Mesodermal cell (in vitro differentiated cells): ENCODE measurements at regions not wholly inside any gene's neighbourhood (a gene's known extent, or its start where the extent isn't known, plus 50 kb on each side); places are given as distances from the start of the nearest gene placed in this dataset.
"Not testable (repeated sequence)": the region's sequence is repeated elsewhere in the genome, so short reads cannot be mapped to it uniquely, and the experiment has no call there.

Experiments
- H3K27ac ChIP-seq: 2 replicates; pipeline ENCODE4 v1.7.0; 2013; ENCODE audit warnings: mild to moderate bottlenecking, low read depth, low read length, moderate library complexity; ENCODE audit not compliant: severe bottlenecking
- H3K36me3 ChIP-seq: 2 replicates; pipeline ENCODE4 v1.7.1; 2013; ENCODE audit warnings: mild to moderate bottlenecking, low read length, moderate library complexity; ENCODE audit not compliant: control insufficient read depth, insufficient read depth
- H3K4me1 ChIP-seq: one replicate; pipeline ENCODE4 v1.7.1; 2013; ENCODE audit warnings: mild to moderate bottlenecking, low read length; ENCODE audit not compliant: insufficient read depth, control insufficient read depth, poor library complexity, severe bottlenecking
- H3K4me3 ChIP-seq: 2 replicates; pipeline ENCODE4 v1.7.0; 2013; ENCODE audit warnings: low read length, control low read depth, mild to moderate bottlenecking; ENCODE audit not compliant: insufficient read depth, poor library complexity, severe bottlenecking; ENCODE audit errors: extremely low read depth
- H3K9me3 ChIP-seq: 2 replicates; pipeline ENCODE4 v1.7.1; 2013; ENCODE audit warnings: mild to moderate bottlenecking, low read length, moderate library complexity; ENCODE audit not compliant: control insufficient read depth
- WGBS, 2 experiments: methylation state at CpG; one replicate each; pipeline ENCODE4 v1.1.5; 2013; ENCODE audit warnings: missing lambda C conversion rate in 2 of 2; ENCODE audit not compliant: insufficient coverage in 2 of 2; 5-methylcytosine and 5-hydroxymethylcytosine counted together

DNA sequence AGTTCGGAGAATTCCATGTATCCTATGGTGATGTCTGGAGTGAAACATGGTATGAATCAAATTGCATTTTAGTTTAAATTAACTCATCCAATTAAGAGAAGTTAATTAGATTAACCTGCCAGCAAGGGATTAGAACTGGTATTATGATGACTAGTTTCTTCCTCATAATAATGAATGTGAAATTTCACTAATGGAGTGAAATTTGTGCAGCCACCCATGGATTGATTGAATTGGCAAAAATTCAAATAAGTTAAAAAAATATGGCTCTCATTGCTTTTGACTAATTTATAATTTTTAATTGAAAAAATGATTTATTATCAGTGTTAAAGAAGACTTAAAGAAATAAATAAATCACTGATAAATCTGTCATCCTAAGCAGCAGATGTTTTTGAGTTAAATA is 232.0 kb downstream of the KCNRG start:
- no CpG with 5 or more reads among the region's 1 CpG for WGBS, 2 experiments

DNA sequence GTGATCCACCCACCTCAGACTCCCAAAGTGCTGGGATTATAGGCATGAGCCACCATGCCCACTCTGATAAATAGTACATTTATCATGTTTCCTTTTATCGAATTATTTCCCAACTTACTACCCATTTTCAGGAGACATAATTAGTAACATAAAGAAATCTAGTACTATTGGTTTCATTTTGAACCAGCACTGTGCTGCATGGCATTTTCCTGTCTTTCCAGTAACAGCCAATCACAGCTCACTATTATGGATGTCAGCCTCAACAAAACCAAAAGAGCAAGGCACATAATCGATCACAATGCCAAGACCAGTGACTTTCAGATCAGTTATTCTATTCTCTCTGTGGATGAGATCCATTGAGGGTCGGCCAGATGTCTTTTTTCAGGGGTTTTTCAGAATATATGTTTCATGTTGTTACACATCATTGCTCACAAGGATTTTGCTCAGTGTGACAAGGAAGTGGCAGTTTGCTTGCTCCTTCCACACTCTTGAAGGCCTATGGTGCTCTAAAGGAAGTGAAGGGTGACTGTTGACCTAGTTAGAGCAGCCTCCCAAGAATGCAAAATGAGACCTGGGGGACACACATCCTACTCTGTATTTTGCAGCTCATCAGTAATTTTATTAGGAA is 233.4 kb downstream of the KCNRG start:
- Histone ChIP-seq H3K4me3 (no peak overlapping the region), H3K36me3 (no peaks in the 10 kb centered on the region), H3K27ac (no peak overlapping the region), H3K4me1 (peaks cover 15% of the 10 kb centered on the region), H3K9me3 (no peaks in the 10 kb centered on the region)
- WGBS, 2 experiments = 83 to 100% methylated on average over 1 of the region's 3 CpGs

More for the DNA sequence above, 232.0 kb downstream of the KCNRG start:
- peaks cover 15% of the 10 kb centered on the region for H3K4me1 ChIP-seq
- H3K4me3 ChIP-seq = no peak overlapping the region
- no peaks in the 10 kb centered on the region for H3K36me3 ChIP-seq
- H3K9me3 ChIP-seq = no peaks in the 10 kb centered on the region
- no peak overlapping the region for H3K27ac ChIP-seq

DNA sequence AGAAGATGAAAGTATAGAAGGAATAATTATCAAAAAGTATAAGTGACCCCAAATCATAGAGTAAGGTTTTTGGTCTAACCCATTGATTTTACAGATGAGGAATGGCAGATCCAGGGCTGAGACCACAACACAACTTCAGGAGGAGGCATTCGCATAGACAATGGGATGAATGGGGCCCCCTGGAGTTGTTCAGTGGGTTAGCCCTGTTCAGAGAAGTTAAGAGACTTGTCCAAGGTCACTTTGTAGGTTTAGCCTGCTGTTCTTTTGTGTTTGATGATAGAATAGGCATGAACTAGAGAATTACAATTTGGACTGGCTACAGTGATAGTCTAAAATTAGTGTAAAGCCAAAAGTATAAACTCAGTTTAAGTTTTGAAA is 233.9 kb downstream of the KCNRG start:
- WGBS, 2 experiments = 78 to 89% methylated on average over 1 of the region's 1 CpG
- Histone ChIP-seq H3K9me3 (no peaks in the 10 kb centered on the region), H3K4me3 (no peak overlapping the region), H3K27ac (no peak overlapping the region), H3K36me3 (no peaks in the 10 kb centered on the region), H3K4me1 (peaks cover 13% of the 10 kb centered on the region)

DNA sequence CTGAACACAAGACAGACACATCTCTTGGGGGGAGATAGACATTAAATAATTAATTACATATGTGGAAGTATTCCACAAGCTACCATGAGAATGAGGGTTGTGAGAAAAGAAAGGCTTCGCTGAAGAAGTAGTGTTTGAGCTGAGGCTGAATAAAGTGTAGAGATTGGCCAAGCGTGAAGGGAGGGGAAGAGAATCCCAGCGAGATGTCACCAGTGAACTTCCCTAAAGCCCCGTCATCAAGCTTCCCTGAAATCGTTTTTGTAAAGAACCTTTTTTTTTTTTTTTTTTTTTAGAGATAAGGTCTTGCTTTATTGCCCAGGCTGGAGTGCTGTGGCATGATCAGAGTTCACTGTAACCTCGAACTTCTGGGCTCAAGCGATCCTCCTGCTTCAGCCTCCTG is 235.2 kb downstream of the KCNRG start:
- H3K27ac ChIP-seq = no peak overlapping the region
- WGBS, 2 experiments = 84 to 94% methylated on average over 2 to 3 of the region's 7 CpGs
- no peaks in the 10 kb centered on the region for H3K36me3 ChIP-seq
- peaks cover under 1% of the 10 kb centered on the region for H3K4me1 ChIP-seq
- H3K4me3 ChIP-seq = no peak overlapping the region
- H3K9me3 ChIP-seq = no peaks in the 10 kb centered on the region

DNA sequence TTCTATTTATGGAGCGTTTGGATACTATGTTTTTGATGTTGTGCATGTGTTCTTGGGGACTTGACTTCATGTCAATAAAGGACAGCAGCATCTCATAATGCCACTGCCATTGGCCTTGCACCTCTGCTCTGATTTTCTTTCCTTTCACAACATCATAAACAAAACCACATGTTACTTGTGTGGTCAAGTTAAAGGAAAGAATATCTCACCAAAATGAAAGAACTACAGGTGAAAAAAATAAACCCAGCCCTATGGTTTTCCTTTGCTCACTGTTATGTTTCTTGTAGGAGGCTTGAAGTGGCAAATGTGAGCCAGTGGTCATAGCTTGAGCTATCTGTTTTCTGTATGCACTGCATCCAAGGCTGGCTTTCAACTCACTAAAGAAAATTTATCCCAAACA is 240.4 kb downstream of the KCNRG start:
- H3K9me3 ChIP-seq = no peaks in the 10 kb centered on the region
- no peaks in the 10 kb centered on the region for H3K4me1 ChIP-seq
- no peaks in the 10 kb centered on the region for H3K36me3 ChIP-seq
- no peak overlapping the region for H3K4me3 ChIP-seq
- no peak overlapping the region for H3K27ac ChIP-seq
- WGBS, 2 experiments = no CpG with 5 or more reads among the region's 1 CpG

DNA sequence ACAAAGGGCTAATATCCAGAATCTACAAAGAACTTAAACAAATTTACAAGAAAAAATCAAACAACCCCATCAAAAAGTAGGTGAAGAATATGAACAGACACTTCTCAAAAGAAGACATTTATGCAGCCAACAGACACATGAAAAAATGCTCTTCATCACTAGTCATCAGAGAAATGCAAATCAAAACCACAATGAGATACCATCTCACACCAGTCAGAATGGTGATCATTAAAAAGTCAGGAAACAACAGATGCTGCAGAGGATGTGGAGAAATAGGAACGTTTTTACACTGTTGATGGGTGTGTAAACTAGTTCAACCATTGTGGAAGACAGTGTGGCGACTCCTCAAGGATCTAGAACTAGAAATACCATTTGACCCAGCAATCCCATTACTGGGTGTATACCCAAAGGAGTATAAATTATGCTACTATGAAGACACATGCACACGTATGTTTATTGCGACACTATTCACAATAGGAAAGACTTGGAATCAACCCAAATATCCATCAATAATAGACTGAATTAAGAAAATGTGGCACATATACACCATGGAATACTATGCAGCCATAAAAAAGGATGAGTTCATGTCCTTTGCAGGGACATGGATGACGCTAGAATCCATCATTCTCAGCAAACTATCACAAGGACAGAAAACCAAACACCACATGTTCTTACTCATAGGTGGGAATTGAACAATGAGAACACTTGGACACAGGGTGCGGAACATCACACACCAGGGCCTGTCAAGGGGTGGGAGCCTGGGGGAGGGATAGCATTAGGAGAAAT is 241.5 kb downstream of the KCNRG start:
- not testable (repeated sequence) for H3K36me3 ChIP-seq, H3K4me1 ChIP-seq, H3K4me3 ChIP-seq, H3K9me3 ChIP-seq, H3K27ac ChIP-seq
- WGBS, 2 experiments = 100% methylated on average over 2 of the region's 6 CpGs; no CpG with 5 or more reads in 1 of the 2 experiments

DNA sequence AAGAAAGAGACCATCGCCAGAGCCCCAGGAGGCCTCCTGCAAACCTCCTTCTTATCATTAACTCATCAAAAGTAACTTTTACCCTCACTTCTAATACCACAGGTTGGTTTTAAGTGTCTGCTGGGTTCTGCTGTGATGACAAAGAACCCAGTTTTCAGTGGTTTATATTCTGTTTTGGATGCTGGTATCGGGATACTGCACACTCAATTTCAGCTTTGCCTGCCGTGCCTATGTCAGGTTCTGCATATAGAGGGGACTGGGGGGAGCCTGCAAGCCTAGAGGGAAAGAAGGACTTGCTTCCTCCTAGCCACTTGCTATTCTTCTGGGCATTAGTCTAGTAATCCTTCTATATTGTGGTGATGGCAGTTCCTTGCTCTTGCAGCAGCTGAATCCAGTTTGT is 242.4 kb downstream of the KCNRG start:
- Histone ChIP-seq H3K27ac (no peak overlapping the region), H3K4me3 (no peak overlapping the region), H3K9me3 (no peaks in the 10 kb centered on the region), H3K4me1 (no peaks in the 10 kb centered on the region), H3K36me3 (no peaks in the 10 kb centered on the region)
- WGBS, 2 experiments = 60 to 100% methylated on average over 1 to 2 of the region's 3 CpGs

DNA sequence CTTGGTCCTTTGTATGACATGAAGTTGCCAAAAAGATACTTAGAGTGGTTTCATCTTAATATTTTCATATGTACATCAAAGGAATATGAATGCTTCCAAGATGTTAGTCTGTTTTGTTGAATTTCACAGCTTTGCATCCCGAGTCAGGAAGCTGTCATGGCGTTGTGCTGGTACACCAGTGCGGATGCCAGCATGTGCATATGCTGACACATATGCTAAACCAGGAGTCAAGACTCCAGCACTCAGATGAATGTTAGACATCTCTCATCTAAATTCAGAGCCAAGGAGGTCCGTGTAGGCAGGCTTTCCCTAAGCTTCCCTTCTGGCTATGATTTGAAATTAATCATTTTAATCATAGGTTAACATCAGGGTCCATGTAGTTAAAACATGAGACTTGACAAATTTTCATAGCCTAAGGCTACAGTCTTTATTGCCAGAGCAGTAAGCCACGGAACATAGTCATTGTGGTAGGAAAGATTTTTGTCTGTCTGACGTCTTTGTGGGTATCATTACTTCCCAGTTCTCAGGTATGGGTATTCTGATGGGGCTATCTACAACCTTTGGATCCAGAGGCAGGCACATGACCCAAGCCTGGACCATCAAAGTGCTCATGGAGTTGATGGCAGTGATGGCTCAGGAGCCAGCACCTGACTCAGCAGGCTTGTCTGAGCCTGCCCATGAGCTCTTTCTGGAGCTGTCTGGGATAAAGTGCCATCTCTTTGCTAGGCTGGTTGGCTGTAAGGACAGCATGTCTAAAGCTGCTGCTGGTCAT is 246.1 kb downstream of the KCNRG start:
- Histone ChIP-seq H3K27ac (no peak overlapping the region), H3K9me3 (no peaks in the 10 kb centered on the region), H3K36me3 (no peaks in the 10 kb centered on the region), H3K4me1 (no peaks in the 10 kb centered on the region), H3K4me3 (no peak overlapping the region)
- 77 to 87% methylated on average over 5 of the region's 6 CpGs for WGBS, 2 experiments

DNA sequence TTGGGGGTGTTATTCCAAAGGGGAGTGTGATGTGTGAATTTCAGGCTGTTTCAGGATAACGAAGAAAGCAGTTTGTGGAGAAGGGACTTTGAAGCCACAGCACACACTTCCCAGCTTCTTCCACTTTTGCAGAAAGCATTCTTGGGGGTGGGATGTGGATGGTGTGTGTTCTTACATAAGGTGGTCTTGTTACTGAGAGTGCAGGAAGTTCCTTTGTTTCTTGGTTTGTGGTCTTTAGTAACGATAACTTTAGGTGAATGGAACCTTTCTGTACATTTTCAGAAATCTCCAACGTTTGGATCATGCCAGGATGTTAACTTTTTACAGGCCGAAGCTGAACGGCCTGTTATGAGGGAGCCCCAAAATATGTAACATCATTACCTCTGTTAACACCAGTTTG is 251.8 kb downstream of the KCNRG start:
- H3K4me3 ChIP-seq = no peak overlapping the region
- H3K9me3 ChIP-seq = no peaks in the 10 kb centered on the region
- no peaks in the 10 kb centered on the region for H3K36me3 ChIP-seq
- H3K4me1 ChIP-seq = no peaks in the 10 kb centered on the region
- WGBS, 2 experiments = 89 to 100% methylated on average over 4 of the region's 5 CpGs
- no peak overlapping the region for H3K27ac ChIP-seq

DNA sequence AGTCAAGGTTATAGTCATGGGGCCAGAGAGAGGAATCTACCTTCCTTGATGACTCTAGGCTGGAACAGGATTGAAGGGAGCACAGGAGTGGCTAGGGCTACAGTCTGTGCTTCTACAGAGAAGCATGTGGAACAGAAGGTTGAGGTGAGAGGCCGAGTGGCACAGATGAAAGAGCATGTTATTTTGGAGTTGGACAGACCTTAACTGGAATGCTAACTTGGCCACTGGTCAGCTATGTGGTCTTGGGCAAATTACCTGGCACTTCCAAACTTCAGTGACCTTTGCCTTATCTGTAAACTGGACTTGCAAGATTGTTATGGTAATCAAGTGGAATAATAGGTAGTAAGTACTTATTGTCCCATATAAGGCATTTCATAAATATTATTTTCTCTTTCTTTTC is 252.7 kb downstream of the KCNRG start:
- WGBS, 2 experiments = 20 to 100% methylated on average over 1 of the region's 1 CpG
- H3K36me3 ChIP-seq = no peaks in the 10 kb centered on the region
- H3K9me3 ChIP-seq = no peaks in the 10 kb centered on the region
- H3K4me3 ChIP-seq = no peak overlapping the region
- H3K4me1 ChIP-seq = no peaks in the 10 kb centered on the region
- H3K27ac ChIP-seq = no peak overlapping the region
